ENCODE measurements at regions not wholly inside any gene's neighbourhood (a gene's known extent, or its start where the extent isn't known, plus 50 kb on each side); places are given as distances from the start of the nearest gene placed in this dataset.

GRCh38 chr11:91783173-91783572 lies 441.4 kb upstream of the FAT3 start:
- H3K9me3 ChIP-seq (ENCODE audit: control insufficient read depth, insufficient read depth, low read length) = peaks cover 8% of the 10 kb centered on the region
- in situ Hi-C loops (cut with MboI; ENCODE audit: low sequenced_read_pairs) = no loop called here
- H4K5ac ChIP-seq (ENCODE audit: low read depth, low read length) = no peak overlapping the region
- POLR2A ChIA-PET (ENCODE audit: unreplicated experiment) = no interaction called here
- DNase-seq (no peak), ATAC-seq (ENCODE audit: low read depth) (no peak)
- no peaks in the 10 kb centered on the region for H3K27me3 ChIP-seq (ENCODE audit: control insufficient read depth, insufficient read depth, low read length)
- no peak overlapping the region for H3K18ac ChIP-seq (ENCODE audit: low read depth, low read length)
- H2AK9ac ChIP-seq (replicated peaks; ENCODE audit: low read depth, low read length, poor library complexity) = no peak overlapping the region
- H2AK5ac ChIP-seq (ENCODE audit: low read depth, low read length) = no peak overlapping the region
- no peak overlapping the region for H4K8ac ChIP-seq (ENCODE audit: low read depth in 2 of 2, low read length in 2 of 2)
- no peak overlapping the region for H2BK15ac ChIP-seq (ENCODE audit: low read depth, low read length)
- no peaks in the 10 kb centered on the region for H4K20me1 ChIP-seq (ENCODE audit: insufficient read depth, low read length)
- H3K79me1 ChIP-seq (ENCODE audit: low read depth in 1 of 2, low read length in 2 of 2) = no peaks in the 10 kb centered on the region
- no peak overlapping the region for H3K56ac ChIP-seq (ENCODE audit: extremely low read depth, insufficient read depth, low read length)
- no peak overlapping the region for H3K14ac ChIP-seq (replicated peaks; ENCODE audit: low read depth, low read length)
- H2BK20ac ChIP-seq (ENCODE audit: low read depth, low read length) = no peak overlapping the region
- dilution Hi-C loops (cut with HindIII; ENCODE audit: low sequenced_read_pairs, unreplicated experiment) = no loop called here
- H3K9me1 ChIP-seq (ENCODE audit: insufficient read depth, low read length) = no peaks in the 10 kb centered on the region
- no peaks in the 10 kb centered on the region for H3K36me3 ChIP-seq (ENCODE audit: control insufficient read depth, insufficient read depth, low read length)
- no peak overlapping the region for H3K27ac ChIP-seq (ENCODE audit: insufficient read depth, low read length)
- no peak overlapping the region for H2BK5ac ChIP-seq (ENCODE audit: low read depth, low read length, poor library complexity, severe bottlenecking)
- H3K23ac ChIP-seq (ENCODE audit: low read depth, low read length) = no peak overlapping the region
- WGBS, 2 experiments (ENCODE audit: extremely low coverage in 2 of 2, insufficient read length in 1 of 2) = no CpG with 5 or more reads among the region's 2 CpGs
- H3K4me2 ChIP-seq (ENCODE audit: low read depth, low read length) = no peak overlapping the region
- H2BK120ac ChIP-seq (ENCODE audit: low read depth, low read length) = no peak overlapping the region
- no peak overlapping the region for H2AFZ ChIP-seq (replicated peaks; ENCODE audit: low read length, poor library complexity)
- BruUV-seq (replicated peaks) = no TSS peak
- no peak overlapping the region for H3K9ac ChIP-seq (ENCODE audit: low read depth, low read length)
- H3K4ac ChIP-seq (ENCODE audit: low read depth, low read length) = no peak overlapping the region
- intact Hi-C loops (cut with micrococcal nuclease) = no loop called here
- CTCF ChIA-PET = no interaction called here
- H3K4me3 ChIP-seq (ENCODE audit: insufficient read depth, low read depth, low read length) = no peak overlapping the region
- no peak overlapping the region for H4K91ac ChIP-seq (ENCODE audit: insufficient read depth, low read depth, low read length)
- no peaks in the 10 kb centered on the region for H3K4me1 ChIP-seq (ENCODE audit: control insufficient read depth, insufficient read depth, low read length)
- TF ChIP-seq USF2 (IDR thresholded peaks at IDR 0.05; ENCODE audit: low read depth, low read length) = no peak

All from IMR-90 (cell line).